MM.1S (cell line): ENCODE measurements at regions not wholly inside any gene's neighbourhood (a gene's known extent, or its start where the extent isn't known, plus 50 kb on each side); places are given as distances from the start of the nearest gene placed in this dataset.

Source experiments
- DNase-seq: peaks from one replicate; pipeline ENCODE4 v3.0.0-alpha.2; 2015
- H2AFZ ChIP-seq: fragments of 300-600 bp; sonication (generic); 2 replicates; pipeline ENCODE4 v1.6.0; 2016; ENCODE audit warnings: antibody characterized with exemption, low read length
- H3F3A ChIP-seq: fragments of 300-600 bp; sonication (generic); 2 replicates; pipeline ENCODE4 v1.6.1; 2016; ENCODE audit warnings: mild to moderate bottlenecking, antibody characterized with exemption, low read length, moderate library complexity, mixed read lengths; ENCODE audit not compliant: insufficient read depth
- H3K27ac ChIP-seq: fragments of 300-600 bp; sonication (generic); 2 replicates; pipeline ENCODE4 v1.5.1; 2016; ENCODE audit warnings: mild to moderate bottlenecking, low read length
- H3K27me3 ChIP-seq: fragments of 300-600 bp; sonication (generic); replicated peaks from 2 replicates; pipeline ENCODE4 v1.6.0; 2016; ENCODE audit warnings: low read length; ENCODE audit not compliant: insufficient read depth
- H3K36me3 ChIP-seq: fragments of 300-600 bp; sonication (generic); replicated peaks from 2 replicates; pipeline ENCODE4 v1.6.1; 2016; ENCODE audit warnings: mild to moderate bottlenecking, low read length, mixed read lengths; ENCODE audit not compliant: insufficient read depth
- H3K4me1 ChIP-seq: fragments of 300-600 bp; sonication (generic); 2 replicates; pipeline ENCODE4 v1.6.1; 2016; ENCODE audit warnings: low read length, mixed read lengths
- H3K4me2 ChIP-seq: fragments of 300-600 bp; sonication (generic); 2 replicates; pipeline ENCODE4 v1.6.0; 2016; ENCODE audit warnings: low read depth, low read length
- H3K4me3 ChIP-seq: fragments of 300-600 bp; sonication (generic); 2 replicates; pipeline ENCODE4 v1.5.1; 2016; ENCODE audit warnings: low read length, mixed read lengths
- H3K79me2 ChIP-seq: fragments of 300-600 bp; sonication (generic); 2 replicates; pipeline ENCODE4 v1.6.1; 2016; ENCODE audit warnings: mixed run types, low read length, mixed read lengths
- H3K9ac ChIP-seq: fragments of 300-600 bp; sonication (generic); 2 replicates; pipeline ENCODE4 v1.6.1; 2016; ENCODE audit warnings: low read length, mixed read lengths
- H3K9me2 ChIP-seq: fragments of 300-600 bp; sonication (generic); replicated peaks from 2 replicates; pipeline ENCODE4 v1.6.1; 2016; ENCODE audit warnings: mild to moderate bottlenecking, low read length, mixed read lengths; ENCODE audit not compliant: insufficient read depth
- H3K9me3 ChIP-seq: fragments of 300-600 bp; sonication (generic); replicated peaks from 2 replicates; pipeline ENCODE4 v1.6.1; 2016; ENCODE audit warnings: mild to moderate bottlenecking, low read length, mixed read lengths; ENCODE audit not compliant: insufficient read depth
- H4K20me1 ChIP-seq: fragments of 300-600 bp; sonication (generic); 2 replicates; pipeline ENCODE4 v1.6.1; 2016; ENCODE audit warnings: mild to moderate bottlenecking, low read length, moderate library complexity, mixed read lengths; ENCODE audit not compliant: insufficient read depth
- CTCF ChIP-seq: fragments of 300-600 bp; sonication (generic); IDR thresholded peaks from 2 replicates; pipeline ENCODE4 v1.5.1; 2016; ENCODE audit warnings: antibody characterized with exemption, low read length, mixed read lengths
- EZH2 ChIP-seq: fragments of 300-600 bp; sonication (generic); optimal IDR thresholded peaks from 2 replicates; pipeline ENCODE3; 2017; ENCODE audit warnings: low read depth, mild to moderate bottlenecking, antibody characterized with exemption, low read length, mixed read lengths
- EZH2phosphoT487 ChIP-seq: fragments of 300-600 bp; sonication (generic); IDR thresholded peaks from 2 replicates; pipeline ENCODE4 v1.6.1; 2018; ENCODE audit warnings: antibody characterized with exemption, low read length

GRCh38 chr2:18932853-18933252 is 343.5 kb upstream of the NT5C1B start:
- Histone ChIP-seq H3K4me3 (no peak overlapping the region), H3K79me2 (no peaks in the 10 kb centered on the region), H3K9me3 (no peaks in the 10 kb centered on the region), H3K9me2 (no peaks in the 10 kb centered on the region), H4K20me1 (no peaks in the 10 kb centered on the region), H3K27ac (no peak overlapping the region), H3K4me2 (no peak overlapping the region), H2AFZ (no peak overlapping the region), H3K4me1 (no peaks in the 10 kb centered on the region), H3K27me3 (no peaks in the 10 kb centered on the region), H3K9ac (no peak overlapping the region), H3K36me3 (no peaks in the 10 kb centered on the region), H3F3A (no peaks in the 10 kb centered on the region)
- TF ChIP-seq CTCF (no peak), EZH2phosphoT487 (no peak), EZH2 (no peak)
- DNase-seq = no peak

- Histone ChIP-seq H4K20me1 (no peaks in the 10 kb centered on the region), H3K4me2 (no peak overlapping the region), H3K36me3 (no peaks in the 10 kb centered on the region), H3K79me2 (no peaks in the 10 kb centered on the region), H3K4me3 (no peak overlapping the region), H3K4me1 (no peaks in the 10 kb centered on the region), H3F3A (no peaks in the 10 kb centered on the region), H3K27ac (no peak overlapping the region), H3K9me2 (no peaks in the 10 kb centered on the region), H2AFZ (no peak overlapping the region), H3K9me3 (no peaks in the 10 kb centered on the region), H3K27me3 (no peaks in the 10 kb centered on the region), H3K9ac (no peak overlapping the region)
- TF ChIP-seq EZH2phosphoT487 (no peak), EZH2 (no peak), CTCF (no peak)
- no peak for DNase-seq
Measured at GRCh38 chr2:18930971-18931370, 341.6 kb upstream of the NT5C1B start.

- Histone ChIP-seq H3K27ac (no peak overlapping the region), H3K9me3 (no peaks in the 10 kb centered on the region), H3F3A (no peaks in the 10 kb centered on the region), H3K79me2 (no peaks in the 10 kb centered on the region), H3K9me2 (no peaks in the 10 kb centered on the region), H3K27me3 (no peaks in the 10 kb centered on the region), H4K20me1 (no peaks in the 10 kb centered on the region), H3K4me1 (no peaks in the 10 kb centered on the region), H3K4me2 (no peak overlapping the region), H3K36me3 (no peaks in the 10 kb centered on the region), H3K4me3 (no peak overlapping the region), H3K9ac (no peak overlapping the region), H2AFZ (no peak overlapping the region)
- no peak for DNase-seq
- TF ChIP-seq EZH2 (no peak), EZH2phosphoT487 (no peak), CTCF (no peak)
Measured at GRCh38 chr2:18927525-18928232, 338.3 kb upstream of the NT5C1B start.
